22Rv1 (cell line): ENCODE measurements at regions not wholly inside any gene's neighbourhood (a gene's known extent, or its start where the extent isn't known, plus 50 kb on each side); places are given as distances from the start of the nearest gene placed in this dataset.

Experiments used
- CTCF ChIP-seq: fragments of 450-650 bp; IDR thresholded peaks from 2 replicates; pipeline ENCODE4 v1.5.1; 2017; ENCODE audit warnings: mild to moderate bottlenecking
- ZFX ChIP-seq: fragments of 450-650 bp; IDR thresholded peaks from 2 replicates; pipeline ENCODE4 v1.6.1; 2017; ENCODE audit warnings: antibody characterized with exemption, borderline replicate concordance

GRCh38 chr19:34066007-34066643, 106.2 kb upstream of the LSM14A start:
- TF ChIP-seq CTCF (no peak), ZFX (no peak)
